A172 (cell line): ENCODE measurements at regions not wholly inside any gene's neighbourhood (a gene's known extent, or its start where the extent isn't known, plus 50 kb on each side); places are given as distances from the start of the nearest gene placed in this dataset.
A peak's percentile ranks its signal among the peaks of the same experiment; 100 is the strongest.
"Not testable (repeated sequence)": the region's sequence is repeated elsewhere in the genome, so short reads cannot be mapped to it uniquely, and the experiment has no call there.

Experiments used
- DNase-seq: peaks from one replicate; pipeline ENCODE4 v3.0.0-alpha.2; 2015; ENCODE audit warnings: low spot score

- no peak for DNase-seq
These were observed 94.1 kb upstream of the SRD5A3 start for GRCh38 chr4:55251896-55252295.

GRCh38 chr4:55253948-55254593, 92.0 kb upstream of the SRD5A3 start:
- DNase-seq, result no peak

GRCh38 chr4:55255179-55255578, 90.9 kb upstream of the SRD5A3 start:
- no peak for DNase-seq

GRCh38 chr4:55256787-55257186, 89.3 kb upstream of the SRD5A3 start:
- no peak for DNase-seq

- DNase-seq, result peak; percentile 13
These were observed 87.7 kb upstream of the SRD5A3 start for GRCh38 chr4:55258152-55258865.

- no peak for DNase-seq
These were observed 86.7 kb upstream of the SRD5A3 start for GRCh38 chr4:55259294-55259693.

- DNase-seq, result no peak
These were observed 76.6 kb upstream of the SRD5A3 start for GRCh38 chr4:55269470-55269869.

- DNase-seq, result no peak
These were observed 76.0 kb upstream of the SRD5A3 start for GRCh38 chr4:55269995-55270394.

GRCh38 chr4:55270481-55270880, 75.6 kb upstream of the SRD5A3 start:
- DNase-seq, result no peak

- no peak for DNase-seq
These were observed 73.9 kb upstream of the SRD5A3 start for GRCh38 chr4:55272102-55272501.

- DNase-seq, result no peak
These were observed 73.5 kb upstream of the SRD5A3 start for GRCh38 chr4:55272589-55272988.

- no peak for DNase-seq
These were observed 69.0 kb upstream of the SRD5A3 start for GRCh38 chr4:55277011-55277410.

GRCh38 chr4:55278316-55278715, 67.7 kb upstream of the SRD5A3 start:
- DNase-seq, result no peak

- DNase-seq, result not testable (repeated sequence)
These were observed 65.6 kb upstream of the SRD5A3 start for GRCh38 chr4:55280474-55280873.

- DNase-seq, result not testable (repeated sequence)
These were observed 64.8 kb upstream of the SRD5A3 start for GRCh38 chr4:55281118-55281683.

GRCh38 chr4:55284331-55284730, 61.7 kb upstream of the SRD5A3 start:
- DNase-seq, result no peak

GRCh38 chr4:55291227-55291640, 54.8 kb upstream of the SRD5A3 start:
- DNase-seq, result no peak

- no peak for DNase-seq
These were observed 49.9 kb upstream of the SRD5A3 start for GRCh38 chr4:55296096-55296495.
